Neural cell (in vitro differentiated cells): ENCODE measurements at regions not wholly inside any gene's neighbourhood (a gene's known extent, or its start where the extent isn't known, plus 50 kb on each side); places are given as distances from the start of the nearest gene placed in this dataset.
A peak's percentile ranks its signal among the peaks of the same experiment; 100 is the strongest.

Experiments
- H2AFZ ChIP-seq: fragments of 200-600, 300-800 bp; sonication (generic), shearing (Covaris generic); 2 replicates; pipeline ENCODE4 v1.6.0; 2014; ENCODE audit warnings: low read depth, mild to moderate bottlenecking, antibody characterized with exemption, low read length, moderate library complexity
- H3F3A ChIP-seq: fragments of 200-600 bp; shearing (Covaris generic); 2 replicates; pipeline ENCODE4 v1.6.1; 2016; ENCODE audit warnings: mild to moderate bottlenecking, moderate library complexity, mixed read lengths, antibody characterized with exemption, low read length; ENCODE audit not compliant: insufficient read depth, poor library complexity, severe bottlenecking
- H3K27ac ChIP-seq: fragments of 200-600, 300-800 bp; sonication (generic), shearing (Covaris generic); 2 replicates; pipeline ENCODE4 v1.5.1; 2014; ENCODE audit warnings: mild to moderate bottlenecking, low read length, moderate library complexity
- H3K27me3 ChIP-seq: fragments of 300-800, 200-600 bp; sonication (generic), shearing (Covaris generic); 2 replicates; pipeline ENCODE4 v1.6.0; 2014; ENCODE audit warnings: mild to moderate bottlenecking, low read depth, low read length, moderate library complexity; ENCODE audit not compliant: insufficient read depth
- H3K36me3 ChIP-seq: fragments of 300-800, 200-600 bp; sonication (generic), shearing (Covaris generic); 2 replicates; pipeline ENCODE4 v1.5.1; 2014; ENCODE audit warnings: mild to moderate bottlenecking, antibody characterized with exemption, low read length, moderate library complexity; ENCODE audit not compliant: insufficient read depth
- H3K4me2 ChIP-seq: fragments of 300-800, 200-600 bp; sonication (generic), shearing (Covaris generic); 2 replicates; pipeline ENCODE4 v1.6.0; 2014; ENCODE audit warnings: mild to moderate bottlenecking, low read length
- H3K4me3 ChIP-seq: fragments of 300-800, 200-600 bp; sonication (generic), shearing (Covaris generic); 2 replicates; pipeline ENCODE4 v1.5.1; 2014; ENCODE audit warnings: mild to moderate bottlenecking, low read length, moderate library complexity
- H3K79me2 ChIP-seq: fragments of 200-600 bp; shearing (Covaris generic); replicated peaks from 2 replicates; pipeline ENCODE4 v1.6.0; 2014; ENCODE audit warnings: mild to moderate bottlenecking, low read length, moderate library complexity; ENCODE audit not compliant: insufficient read depth
- H3K9ac ChIP-seq: fragments of 300-800, 200-600 bp; sonication (generic), shearing (Covaris generic); 2 replicates; pipeline ENCODE4 v1.6.1; 2016; ENCODE audit warnings: mild to moderate bottlenecking, low read length, mixed read lengths
- H3K9me2 ChIP-seq: fragments of 200-600 bp; shearing (Covaris generic); 2 replicates; pipeline ENCODE4 v1.6.1; 2016; ENCODE audit warnings: mild to moderate bottlenecking, low read length, mixed read lengths; ENCODE audit not compliant: insufficient read depth
- H3K9me3 ChIP-seq: fragments of 200-600, 300-800 bp; sonication (generic), shearing (Covaris generic); 2 replicates; pipeline ENCODE4 v1.6.1; 2016; ENCODE audit warnings: mild to moderate bottlenecking, mixed run types, low read length, moderate library complexity, mixed read lengths
- H4K20me1 ChIP-seq: fragments of 200-600 bp; shearing (Covaris generic); 2 replicates; pipeline ENCODE4 v1.6.1; 2016; ENCODE audit warnings: mild to moderate bottlenecking, mixed run types; ENCODE audit not compliant: insufficient read depth
- EP300 ChIP-seq: fragments of 450-650 bp; conservative IDR thresholded peaks from 2 replicates; pipeline ENCODE4 v1.6.1; 2014; ENCODE audit warnings: antibody characterized with exemption, mild to moderate bottlenecking, moderate library complexity; ENCODE audit not compliant: poor library complexity, severe bottlenecking
- EZH2 ChIP-seq: fragments of 200-600, 300-800 bp; shearing (Covaris generic), sonication (generic); IDR thresholded peaks from 2 replicates; pipeline ENCODE4 v1.6.1; 2014; ENCODE audit warnings: antibody characterized with exemption, low read length, borderline replicate concordance, mild to moderate bottlenecking; ENCODE audit not compliant: insufficient read depth, poor library complexity, severe bottlenecking
- MXI1 ChIP-seq: fragments of 450-650 bp; conservative IDR thresholded peaks from 2 replicates; pipeline ENCODE4 v1.6.1; 2014; ENCODE audit warnings: antibody characterized with exemption, mild to moderate bottlenecking; ENCODE audit not compliant: poor library complexity, severe bottlenecking
- POLR2AphosphoS5 ChIP-seq: IDR thresholded peaks from 2 replicates; pipeline ENCODE4 v1.6.1; 2012
- RAD21 ChIP-seq: fragments of 450-650 bp; conservative IDR thresholded peaks from 2 replicates; pipeline ENCODE4 v1.6.1; 2014; ENCODE audit warnings: antibody characterized with exemption, mild to moderate bottlenecking, moderate library complexity
- SMC3 ChIP-seq: fragments of 450-650 bp; conservative IDR thresholded peaks from 2 replicates; pipeline ENCODE4 v1.6.1; 2014; ENCODE audit warnings: antibody characterized with exemption, mild to moderate bottlenecking, moderate library complexity; ENCODE audit not compliant: poor library complexity
- TAF1 ChIP-seq: IDR thresholded peaks from 2 replicates; pipeline ENCODE4 v1.6.1; 2012; ENCODE audit warnings: low read depth
- TF ChIP-seq, protein P1 (sequence below): IDR thresholded peaks from 2 replicates; pipeline ENCODE4 v1.6.1; 2012; ENCODE audit warnings: borderline replicate concordance
- TF ChIP-seq, protein P2 (sequence below): fragments of 450-650 bp; IDR thresholded peaks from 2 replicates; pipeline ENCODE4 v1.5.1; 2014; ENCODE audit warnings: antibody characterized with exemption, mild to moderate bottlenecking, moderate library complexity; ENCODE audit not compliant: poor library complexity, severe bottlenecking

DNA sequence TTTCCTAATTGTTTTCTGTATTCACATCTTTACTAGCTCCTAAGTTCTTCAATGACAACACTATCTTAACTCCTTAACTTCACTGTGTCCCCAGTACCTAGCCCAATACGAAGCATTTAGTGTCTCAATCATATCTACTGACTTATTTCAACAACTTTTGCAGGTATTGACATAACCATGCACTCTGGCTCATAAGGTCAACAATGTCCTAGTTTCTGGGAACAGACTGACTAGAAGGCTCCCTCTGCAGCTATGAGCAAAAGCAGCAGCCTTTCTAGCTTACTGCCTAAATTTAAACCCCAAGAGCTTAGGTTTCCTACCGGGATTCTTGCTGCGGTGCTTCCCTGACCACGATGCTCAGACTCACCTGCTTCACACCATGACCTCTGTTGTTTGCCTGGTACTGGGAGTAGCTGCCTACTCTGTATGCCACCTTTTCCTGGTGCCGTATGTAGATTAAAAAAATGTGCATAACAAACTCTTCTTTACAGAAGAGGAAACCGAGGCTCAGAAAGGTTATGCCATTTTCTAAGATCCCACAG, 767.7 kb downstream of the TUSC7 start:
- H4K20me1 ChIP-seq: no peaks in the 10 kb centered on the region
- H3F3A ChIP-seq: no peaks in the 10 kb centered on the region
- H3K27ac ChIP-seq: no peak overlapping the region
- no peak overlapping the region for H3K4me2 ChIP-seq
- TF ChIP-seq SMC3 (no peak), EZH2 (no peak), POLR2AphosphoS5 (no peak), MXI1 (no peak), TAF1 (no peak), EP300 (no peak), RAD21 (no peak)
- TF ChIP-seq, protein P1, sequence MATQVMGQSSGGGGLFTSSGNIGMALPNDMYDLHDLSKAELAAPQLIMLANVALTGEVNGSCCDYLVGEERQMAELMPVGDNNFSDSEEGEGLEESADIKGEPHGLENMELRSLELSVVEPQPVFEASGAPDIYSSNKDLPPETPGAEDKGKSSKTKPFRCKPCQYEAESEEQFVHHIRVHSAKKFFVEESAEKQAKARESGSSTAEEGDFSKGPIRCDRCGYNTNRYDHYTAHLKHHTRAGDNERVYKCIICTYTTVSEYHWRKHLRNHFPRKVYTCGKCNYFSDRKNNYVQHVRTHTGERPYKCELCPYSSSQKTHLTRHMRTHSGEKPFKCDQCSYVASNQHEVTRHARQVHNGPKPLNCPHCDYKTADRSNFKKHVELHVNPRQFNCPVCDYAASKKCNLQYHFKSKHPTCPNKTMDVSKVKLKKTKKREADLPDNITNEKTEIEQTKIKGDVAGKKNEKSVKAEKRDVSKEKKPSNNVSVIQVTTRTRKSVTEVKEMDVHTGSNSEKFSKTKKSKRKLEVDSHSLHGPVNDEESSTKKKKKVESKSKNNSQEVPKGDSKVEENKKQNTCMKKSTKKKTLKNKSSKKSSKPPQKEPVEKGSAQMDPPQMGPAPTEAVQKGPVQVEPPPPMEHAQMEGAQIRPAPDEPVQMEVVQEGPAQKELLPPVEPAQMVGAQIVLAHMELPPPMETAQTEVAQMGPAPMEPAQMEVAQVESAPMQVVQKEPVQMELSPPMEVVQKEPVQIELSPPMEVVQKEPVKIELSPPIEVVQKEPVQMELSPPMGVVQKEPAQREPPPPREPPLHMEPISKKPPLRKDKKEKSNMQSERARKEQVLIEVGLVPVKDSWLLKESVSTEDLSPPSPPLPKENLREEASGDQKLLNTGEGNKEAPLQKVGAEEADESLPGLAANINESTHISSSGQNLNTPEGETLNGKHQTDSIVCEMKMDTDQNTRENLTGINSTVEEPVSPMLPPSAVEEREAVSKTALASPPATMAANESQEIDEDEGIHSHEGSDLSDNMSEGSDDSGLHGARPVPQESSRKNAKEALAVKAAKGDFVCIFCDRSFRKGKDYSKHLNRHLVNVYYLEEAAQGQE: no peak
- TF ChIP-seq, protein P2, sequence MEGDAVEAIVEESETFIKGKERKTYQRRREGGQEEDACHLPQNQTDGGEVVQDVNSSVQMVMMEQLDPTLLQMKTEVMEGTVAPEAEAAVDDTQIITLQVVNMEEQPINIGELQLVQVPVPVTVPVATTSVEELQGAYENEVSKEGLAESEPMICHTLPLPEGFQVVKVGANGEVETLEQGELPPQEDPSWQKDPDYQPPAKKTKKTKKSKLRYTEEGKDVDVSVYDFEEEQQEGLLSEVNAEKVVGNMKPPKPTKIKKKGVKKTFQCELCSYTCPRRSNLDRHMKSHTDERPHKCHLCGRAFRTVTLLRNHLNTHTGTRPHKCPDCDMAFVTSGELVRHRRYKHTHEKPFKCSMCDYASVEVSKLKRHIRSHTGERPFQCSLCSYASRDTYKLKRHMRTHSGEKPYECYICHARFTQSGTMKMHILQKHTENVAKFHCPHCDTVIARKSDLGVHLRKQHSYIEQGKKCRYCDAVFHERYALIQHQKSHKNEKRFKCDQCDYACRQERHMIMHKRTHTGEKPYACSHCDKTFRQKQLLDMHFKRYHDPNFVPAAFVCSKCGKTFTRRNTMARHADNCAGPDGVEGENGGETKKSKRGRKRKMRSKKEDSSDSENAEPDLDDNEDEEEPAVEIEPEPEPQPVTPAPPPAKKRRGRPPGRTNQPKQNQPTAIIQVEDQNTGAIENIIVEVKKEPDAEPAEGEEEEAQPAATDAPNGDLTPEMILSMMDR: no peak
- no peaks in the 10 kb centered on the region for H3K36me3 ChIP-seq
- H3K9ac ChIP-seq: no peak overlapping the region
- H3K9me2 ChIP-seq: no peaks in the 10 kb centered on the region
- H3K4me3 ChIP-seq: no peak overlapping the region
- H2AFZ ChIP-seq: no peak overlapping the region
- H3K27me3 ChIP-seq: no peaks in the 10 kb centered on the region
- no peaks in the 10 kb centered on the region for H3K79me2 ChIP-seq
- no peaks in the 10 kb centered on the region for H3K9me3 ChIP-seq

DNA sequence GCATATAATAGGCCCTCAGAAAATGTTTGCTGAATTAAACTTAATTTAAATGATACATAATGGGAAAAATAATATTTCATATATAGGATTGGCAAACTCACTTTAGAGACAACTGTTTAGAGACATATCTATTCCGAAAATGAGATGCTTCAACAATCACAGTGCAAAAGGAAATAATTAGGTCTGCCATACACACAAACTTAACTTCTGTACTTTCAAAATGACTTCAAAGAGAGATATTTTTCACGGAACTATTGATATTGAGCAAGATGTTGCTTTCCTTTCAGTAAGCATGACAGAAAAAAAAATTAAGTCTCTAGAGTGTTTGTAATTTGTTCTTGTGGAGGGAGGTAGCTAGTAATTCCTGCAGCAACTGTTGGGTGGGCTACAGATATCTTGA, 769.5 kb downstream of the TUSC7 start:
- H2AFZ ChIP-seq: no peak overlapping the region
- H4K20me1 ChIP-seq: no peaks in the 10 kb centered on the region
- no peaks in the 10 kb centered on the region for H3K9me2 ChIP-seq
- H3F3A ChIP-seq: no peaks in the 10 kb centered on the region
- H3K79me2 ChIP-seq: no peaks in the 10 kb centered on the region
- no peaks in the 10 kb centered on the region for H3K27me3 ChIP-seq
- H3K4me3 ChIP-seq: no peak overlapping the region
- no peak overlapping the region for H3K4me2 ChIP-seq
- no peak overlapping the region for H3K27ac ChIP-seq
- no peaks in the 10 kb centered on the region for H3K9me3 ChIP-seq
- H3K9ac ChIP-seq: no peak overlapping the region
- TF ChIP-seq MXI1: no peak
- H3K36me3 ChIP-seq: no peaks in the 10 kb centered on the region

DNA sequence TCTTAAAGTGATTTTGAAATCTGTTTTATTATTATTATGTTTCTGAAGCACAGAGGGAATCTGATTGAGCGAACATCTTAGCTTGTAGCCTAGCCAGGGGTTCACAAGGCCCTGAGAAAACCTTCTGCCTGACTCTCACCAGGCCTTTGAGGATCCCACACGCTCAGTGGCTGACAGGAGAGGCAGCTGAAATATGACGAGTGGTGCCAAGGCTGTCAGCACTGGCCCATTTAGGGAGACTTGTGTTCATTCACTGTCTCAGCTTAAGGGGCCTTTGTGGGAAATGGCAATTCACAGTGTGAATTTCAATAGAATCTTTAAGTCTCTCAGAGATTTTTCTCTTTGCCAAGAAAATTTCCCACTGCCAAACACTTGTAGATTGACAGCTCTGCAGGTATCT, 770.9 kb downstream of the TUSC7 start:
- H4K20me1 ChIP-seq: no peaks in the 10 kb centered on the region
- H3K9me2 ChIP-seq: no peaks in the 10 kb centered on the region
- H3F3A ChIP-seq: peaks cover 2% of the 10 kb centered on the region
- H3K27ac ChIP-seq: peak overlapping the region; percentile 54
- H3K36me3 ChIP-seq: no peaks in the 10 kb centered on the region
- H3K79me2 ChIP-seq: no peaks in the 10 kb centered on the region
- H2AFZ ChIP-seq: no peak overlapping the region
- TF ChIP-seq EZH2 (no peak), MXI1 (no peak), TAF1 (no peak), POLR2AphosphoS5 (peak; percentile 5), SMC3 (no peak), RAD21 (no peak), EP300 (peak; percentile 75)
- TF ChIP-seq, protein P1: no peak
- TF ChIP-seq, protein P2: no peak
- no peak overlapping the region for H3K9ac ChIP-seq
- H3K4me2 ChIP-seq: no peak overlapping the region
- no peaks in the 10 kb centered on the region for H3K9me3 ChIP-seq
- no peaks in the 10 kb centered on the region for H3K27me3 ChIP-seq
- no peak overlapping the region for H3K4me3 ChIP-seq
